DND-41 (cell line): ENCODE measurements at regions not wholly inside any gene's neighbourhood (a gene's known extent, or its start where the extent isn't known, plus 50 kb on each side); places are given as distances from the start of the nearest gene placed in this dataset.

Experiments
- ATAC-seq: fragments of 200-7000 bp; cut with Tn5 transposase; 3 replicates; pipeline ENCODE4 v1.9.1; 2021; ENCODE audit warnings: low read depth; ENCODE audit not compliant: insufficient read depth
- DNase-seq: peaks from one replicate; pipeline ENCODE4 v3.0.0-alpha.2; 2020
- H2AFZ ChIP-seq: 2 replicates; pipeline ENCODE4 v1.6.0; 2012; ENCODE audit warnings: low read depth, low read length
- H3K27ac ChIP-seq: 2 replicates; pipeline ENCODE4 v1.5.1; 2012; ENCODE audit warnings: low read length, inconsistent platforms
- H3K27me3 ChIP-seq: fragments of 200-600 bp; sonication (generic); 2 replicates; pipeline ENCODE4 v1.6.0; 2012; ENCODE audit warnings: low read length, mild to moderate bottlenecking, inconsistent platforms; ENCODE audit not compliant: insufficient read depth, poor library complexity
- H3K36me3 ChIP-seq: 2 replicates; pipeline ENCODE4 v1.5.1; 2012; ENCODE audit warnings: low read length, inconsistent platforms; ENCODE audit not compliant: insufficient read depth
- H3K4me1 ChIP-seq: 2 replicates; pipeline ENCODE4 v1.5.1; 2012; ENCODE audit warnings: mild to moderate bottlenecking, low read length; ENCODE audit not compliant: insufficient read depth
- H3K4me2 ChIP-seq: 2 replicates; pipeline ENCODE4 v1.6.0; 2012; ENCODE audit warnings: mild to moderate bottlenecking, moderate library complexity, low read length, inconsistent platforms; ENCODE audit not compliant: insufficient read depth
- H3K4me3 ChIP-seq, 2 experiments: fragments of 200-600 bp in 1 of 2; shearing (Covaris generic) in 1 of 2; 2 replicates each; pipeline ENCODE4 v1.5.1; 2012 to 2016; ENCODE audit warnings: inconsistent platforms in 2 of 2, low read length in 2 of 2, mild to moderate bottlenecking in 2 of 2, low read depth in 1 of 2, moderate library complexity in 1 of 2
- H3K79me2 ChIP-seq: 2 replicates; pipeline ENCODE4 v1.6.0; 2012; ENCODE audit warnings: low read length, inconsistent platforms; ENCODE audit not compliant: insufficient read depth
- H3K9ac ChIP-seq: 2 replicates; pipeline ENCODE4 v1.6.0; 2012; ENCODE audit warnings: low read depth, mild to moderate bottlenecking, inconsistent platforms, low read length, moderate library complexity
- H3K9me3 ChIP-seq: 2 replicates; pipeline ENCODE4 v1.5.1; 2012; ENCODE audit warnings: low read length, moderate library complexity, mild to moderate bottlenecking, inconsistent platforms; ENCODE audit not compliant: insufficient read depth, severe bottlenecking
- H4K20me1 ChIP-seq: 2 replicates; pipeline ENCODE4 v1.6.0; 2012; ENCODE audit warnings: low read length; ENCODE audit not compliant: insufficient read depth
- EZH2 ChIP-seq: IDR thresholded peaks from 3 replicates; pipeline ENCODE4 v1.6.1; 2012; ENCODE audit warnings: borderline replicate concordance, low read depth, mild to moderate bottlenecking, moderate library complexity, low read length, inconsistent platforms; ENCODE audit not compliant: severe bottlenecking
- TF ChIP-seq, protein P1 (sequence below): IDR thresholded peaks from 2 replicates; pipeline ENCODE4 v1.5.1; 2012; ENCODE audit warnings: borderline replicate concordance, low read length, moderate library complexity, mild to moderate bottlenecking; ENCODE audit not compliant: poor library complexity, severe bottlenecking; ENCODE audit errors: extremely low read depth

DNA sequence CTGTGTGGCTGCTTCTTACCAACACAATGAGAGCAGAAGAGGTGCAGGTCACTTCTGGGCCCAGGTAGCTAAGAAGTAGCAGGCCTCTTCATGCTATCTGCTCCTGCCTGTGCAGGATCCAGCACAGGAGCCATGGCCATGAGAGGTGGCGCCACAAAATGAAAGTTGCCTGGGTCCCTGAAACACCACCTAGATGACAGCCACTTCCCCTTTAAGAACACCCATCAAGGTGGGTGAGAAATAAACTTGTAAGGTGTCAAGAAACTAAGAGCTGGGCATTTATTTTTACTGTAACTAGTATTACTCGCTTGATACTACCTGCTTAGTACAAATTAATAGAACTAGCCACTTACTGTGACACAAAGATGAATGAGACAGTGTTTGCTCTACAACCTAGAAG is 484.6 kb upstream of the TBL1XR1 start:
- Histone ChIP-seq H3K4me1 (peaks cover 16% of the 10 kb centered on the region), H3K9ac (no peak overlapping the region), H4K20me1 (no peaks in the 10 kb centered on the region), H3K27me3 (no peaks in the 10 kb centered on the region), H2AFZ (no peak overlapping the region), H3K27ac (no peak overlapping the region), H3K4me3 (no peak overlapping the region), H3K79me2 (no peaks in the 10 kb centered on the region), H3K36me3 (no peaks in the 10 kb centered on the region), H3K9me3 (no peaks in the 10 kb centered on the region), H3K4me2 (no peak overlapping the region)
- no peak for DNase-seq
- TF ChIP-seq, protein P1, sequence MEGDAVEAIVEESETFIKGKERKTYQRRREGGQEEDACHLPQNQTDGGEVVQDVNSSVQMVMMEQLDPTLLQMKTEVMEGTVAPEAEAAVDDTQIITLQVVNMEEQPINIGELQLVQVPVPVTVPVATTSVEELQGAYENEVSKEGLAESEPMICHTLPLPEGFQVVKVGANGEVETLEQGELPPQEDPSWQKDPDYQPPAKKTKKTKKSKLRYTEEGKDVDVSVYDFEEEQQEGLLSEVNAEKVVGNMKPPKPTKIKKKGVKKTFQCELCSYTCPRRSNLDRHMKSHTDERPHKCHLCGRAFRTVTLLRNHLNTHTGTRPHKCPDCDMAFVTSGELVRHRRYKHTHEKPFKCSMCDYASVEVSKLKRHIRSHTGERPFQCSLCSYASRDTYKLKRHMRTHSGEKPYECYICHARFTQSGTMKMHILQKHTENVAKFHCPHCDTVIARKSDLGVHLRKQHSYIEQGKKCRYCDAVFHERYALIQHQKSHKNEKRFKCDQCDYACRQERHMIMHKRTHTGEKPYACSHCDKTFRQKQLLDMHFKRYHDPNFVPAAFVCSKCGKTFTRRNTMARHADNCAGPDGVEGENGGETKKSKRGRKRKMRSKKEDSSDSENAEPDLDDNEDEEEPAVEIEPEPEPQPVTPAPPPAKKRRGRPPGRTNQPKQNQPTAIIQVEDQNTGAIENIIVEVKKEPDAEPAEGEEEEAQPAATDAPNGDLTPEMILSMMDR = no peak
- no peak for TF ChIP-seq EZH2
- ATAC-seq = no peak

DNA sequence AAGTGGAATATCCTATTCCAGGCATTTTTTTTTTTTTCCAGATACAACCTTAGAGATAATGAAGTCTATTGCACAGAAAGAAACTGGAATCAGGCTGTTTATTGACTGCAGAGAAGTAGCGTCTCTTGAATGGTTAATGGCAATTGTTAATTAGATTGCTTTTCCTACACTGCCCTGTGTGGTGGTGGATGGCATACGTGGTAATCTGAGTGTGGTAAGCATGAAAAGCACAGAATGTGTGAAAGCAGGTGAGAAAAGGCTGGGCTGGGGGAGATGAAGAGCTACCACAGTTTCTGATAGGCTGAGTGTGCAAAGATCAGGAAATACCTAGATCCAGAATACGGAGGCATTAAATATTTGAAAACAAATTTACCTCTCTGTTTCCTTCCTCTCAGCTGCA is 486.3 kb upstream of the TBL1XR1 start:
- H3K9me3 ChIP-seq = no peaks in the 10 kb centered on the region
- no peak overlapping the region for H3K4me3 ChIP-seq
- H3K27me3 ChIP-seq = no peaks in the 10 kb centered on the region
- no peak overlapping the region for H2AFZ ChIP-seq
- no peak for TF ChIP-seq EZH2
- TF ChIP-seq, protein P1 = no peak
- no peaks in the 10 kb centered on the region for H3K36me3 ChIP-seq
- no peak overlapping the region for H3K9ac ChIP-seq
- no peaks in the 10 kb centered on the region for H4K20me1 ChIP-seq
- H3K27ac ChIP-seq = no peak overlapping the region
- ATAC-seq (no peak; the same call in 2 of the 3 replicates), DNase-seq (no peak)
- H3K4me1 ChIP-seq = peaks cover 16% of the 10 kb centered on the region
- no peaks in the 10 kb centered on the region for H3K79me2 ChIP-seq
- H3K4me2 ChIP-seq = no peak overlapping the region

DNA sequence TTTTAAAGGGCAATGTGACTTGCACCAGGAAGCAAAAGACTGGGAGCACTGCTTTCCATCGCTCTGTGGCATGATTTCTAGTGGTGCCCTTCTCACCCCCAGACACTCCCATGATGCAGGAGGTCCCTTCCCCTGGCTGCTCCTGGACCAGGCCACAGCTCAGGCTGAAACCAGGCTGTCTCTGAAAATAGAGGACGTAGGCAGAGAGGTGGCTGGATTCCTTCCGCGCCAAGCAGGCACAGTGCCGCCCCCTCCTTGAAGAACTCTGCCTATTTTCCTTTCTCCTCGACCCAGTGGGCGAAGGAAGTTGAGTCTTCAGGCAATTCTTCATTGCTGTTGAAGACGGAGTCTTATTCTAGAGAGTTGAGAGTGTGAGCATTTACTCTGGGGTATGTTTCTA is 489.4 kb upstream of the TBL1XR1 start:
- no peaks in the 10 kb centered on the region for H3K36me3 ChIP-seq
- no peak overlapping the region for H2AFZ ChIP-seq

DNA sequence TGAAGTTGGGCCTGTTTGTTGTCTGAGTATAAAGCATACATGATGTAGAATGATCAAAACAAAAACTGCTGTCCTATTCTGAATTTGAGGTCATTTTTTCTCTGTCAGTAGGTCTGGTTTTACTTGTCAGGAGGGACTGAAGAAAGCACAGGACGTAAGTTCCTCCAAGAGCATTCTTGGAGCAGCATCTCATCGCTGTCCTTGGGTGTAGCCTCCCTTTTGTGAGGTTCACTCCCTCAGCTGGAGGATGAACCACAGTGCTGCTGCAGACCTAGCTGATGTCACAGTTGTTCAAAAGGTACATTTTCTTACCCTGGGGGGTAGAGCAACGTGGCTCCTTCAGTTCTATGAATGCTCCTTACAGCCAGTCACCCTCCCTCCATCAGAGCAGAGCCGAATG is 490.0 kb upstream of the TBL1XR1 start:
- Histone ChIP-seq H3K27me3 (no peaks in the 10 kb centered on the region), H3K36me3 (no peaks in the 10 kb centered on the region), H3K9ac (no peak overlapping the region), H3K9me3 (no peaks in the 10 kb centered on the region), H4K20me1 (no peaks in the 10 kb centered on the region), H3K4me3 (no peak overlapping the region), H3K27ac (no peak overlapping the region), H3K79me2 (no peaks in the 10 kb centered on the region), H3K4me1 (peaks cover 9% of the 10 kb centered on the region), H3K4me2 (no peak overlapping the region), H2AFZ (no peak overlapping the region)
- DNase-seq (no peak), ATAC-seq (0 out of 3 replicates have a peak, but pooled peaks have one; percentile 7)
- no peak for TF ChIP-seq EZH2
- TF ChIP-seq, protein P1 = no peak

More for the DNA sequence above, 489.4 kb upstream of the TBL1XR1 start:
- DNase-seq = no peak
- no peak overlapping the region for H3K4me2 ChIP-seq
- TF ChIP-seq, protein P1 = no peak
- no peak for TF ChIP-seq EZH2
- peaks cover 10% of the 10 kb centered on the region for H3K4me1 ChIP-seq
- H3K4me3 ChIP-seq = no peak overlapping the region
- H3K9me3 ChIP-seq = no peaks in the 10 kb centered on the region
- no peaks in the 10 kb centered on the region for H3K79me2 ChIP-seq
- H3K27ac ChIP-seq = no peak overlapping the region
- H4K20me1 ChIP-seq = no peaks in the 10 kb centered on the region
- H3K9ac ChIP-seq = no peak overlapping the region
- no peaks in the 10 kb centered on the region for H3K27me3 ChIP-seq
- no peak for ATAC-seq
